ENCODE measurements at regions not wholly inside any gene's neighbourhood (a gene's known extent, or its start where the extent isn't known, plus 50 kb on each side); places are given as distances from the start of the nearest gene placed in this dataset.
"Not testable (repeated sequence)": the region's sequence is repeated elsewhere in the genome, so short reads cannot be mapped to it uniquely, and the experiment has no call there.

DNA sequence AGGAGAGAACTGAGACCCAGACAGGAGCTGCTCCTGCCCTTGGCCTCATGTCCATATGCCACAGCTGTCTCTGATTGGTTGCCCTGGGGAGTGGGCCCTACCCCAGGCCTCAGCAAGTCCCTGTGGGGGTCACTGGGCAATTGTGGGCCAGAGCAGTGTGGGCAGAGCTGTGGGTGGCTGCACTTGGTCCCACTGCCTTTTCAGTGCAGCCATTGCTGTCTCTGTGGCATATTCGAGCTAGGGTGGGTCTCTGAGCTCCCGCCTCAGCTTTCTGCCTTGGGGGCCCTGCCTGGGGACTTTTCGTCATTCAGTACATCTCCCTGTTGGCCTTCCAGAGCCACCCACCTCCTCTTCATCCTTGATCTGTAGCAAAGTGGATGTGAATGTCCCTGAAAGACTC is 69.8 kb upstream of the LRPAP1 start:
- Histone ChIP-seq H3K36me3 (ENCODE audit: insufficient read depth, low read length) (no peaks in the 10 kb centered on the region), H3K4me3 (ENCODE audit: low read length) (no peak overlapping the region), H3K9me3 (ENCODE audit: control insufficient read depth in 1 of 2, insufficient read depth in 1 of 2, low read length in 2 of 2) (peaks cover 0 to 31% of the 10 kb centered on the region in 2 experiments), H3K4me1 (ENCODE audit: insufficient read depth, low read length) (no peaks in the 10 kb centered on the region), H3K27ac (ENCODE audit: low read depth in 1 of 2, low read length in 2 of 2) (no peak overlapping the region), H3K27me3 (ENCODE audit: control insufficient read depth in 1 of 2, insufficient read depth in 2 of 2, low read length in 2 of 2) (no peaks in the 10 kb centered on the region)
- H3K4me3 Mint-ChIP-seq, result no peak overlapping the region
- ChIA-PET CTCF (no interaction called here), POLR2A (no interaction called here)
- H3K27ac Mint-ChIP-seq, result no peak overlapping the region
- H3K4me1 Mint-ChIP-seq (ENCODE audit: low read depth), result no peaks in the 10 kb centered on the region
- H3K27me3 Mint-ChIP-seq, result no peaks in the 10 kb centered on the region
- no peak for TF ChIP-seq CTCF (IDR thresholded peaks at IDR 0.05)
- H3K36me3 Mint-ChIP-seq (ENCODE audit: low read depth), result no peaks in the 10 kb centered on the region
- DNase-seq (no peak), ATAC-seq (ENCODE audit: poor library complexity) (no peak)
- intact Hi-C loops (cut with DNase I, micrococcal nuclease), result no loop called here
- no peaks in the 10 kb centered on the region for H3K9me3 Mint-ChIP-seq

DNA sequence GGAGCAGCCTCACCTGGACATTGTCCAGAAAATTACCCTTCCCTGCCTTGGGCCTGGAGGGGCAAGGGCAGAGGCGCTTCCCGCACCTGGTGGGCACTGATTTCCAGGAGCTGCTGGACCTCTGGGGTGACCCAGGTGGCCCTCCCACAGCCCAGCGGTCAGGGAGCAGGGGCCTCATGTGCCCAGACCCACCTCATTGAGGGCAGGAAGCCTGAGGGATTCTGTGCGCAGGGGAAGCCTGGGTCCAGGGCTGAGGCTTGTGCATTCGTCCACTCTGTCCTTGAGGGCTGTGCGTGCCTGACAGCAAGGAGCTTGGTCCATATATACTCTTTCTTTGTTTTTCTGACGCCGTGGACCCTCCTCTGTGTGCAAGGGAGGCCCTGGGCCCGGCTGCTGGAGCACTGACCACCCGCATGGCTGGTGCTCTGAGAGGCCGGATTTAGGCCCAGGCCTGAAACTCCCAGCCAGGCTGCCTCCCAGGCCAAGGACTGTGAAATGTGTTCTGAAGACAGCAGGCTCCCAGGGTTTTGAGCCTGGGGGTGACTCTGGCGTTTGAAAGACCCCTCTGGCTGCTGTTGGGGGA is 69.0 kb upstream of the LRPAP1 start:
- H3K9me3 Mint-ChIP-seq, result not testable (repeated sequence)

GRCh38 chr4:3599951-3600350 is 67.7 kb upstream of the LRPAP1 start:
- Histone ChIP-seq H3K36me3 (ENCODE audit: insufficient read depth, low read length) (no peaks in the 10 kb centered on the region), H3K27ac (ENCODE audit: low read depth in 1 of 2, low read length in 2 of 2) (no peak overlapping the region), H3K4me1 (ENCODE audit: insufficient read depth, low read length) (no peaks in the 10 kb centered on the region), H3K9me3 (ENCODE audit: control insufficient read depth in 1 of 2, insufficient read depth in 1 of 2, low read length in 2 of 2) (peaks cover 0 to 24% of the 10 kb centered on the region in 2 experiments), H3K4me3 (ENCODE audit: low read length) (no peak overlapping the region), H3K27me3 (ENCODE audit: control insufficient read depth in 1 of 2, insufficient read depth in 2 of 2, low read length in 2 of 2) (peaks cover 0 to 3% of the 10 kb centered on the region in 2 experiments)
- no peak for TF ChIP-seq CTCF (IDR thresholded peaks at IDR 0.05)
- intact Hi-C loops (cut with DNase I, micrococcal nuclease), result no loop called here
- no peak for DNase-seq
- ATAC-seq (ENCODE audit: poor library complexity), result no peak
- POLR2A ChIA-PET, result no interaction called here
- CTCF ChIA-PET, result no interaction called here
- Mint-ChIP-seq H3K4me1 (ENCODE audit: low read depth) (no peaks in the 10 kb centered on the region), H3K27me3 (peaks cover 15% of the 10 kb centered on the region), H3K4me3 (no peak overlapping the region), H3K9me3 (no peaks in the 10 kb centered on the region), H3K27ac (no peak overlapping the region), H3K36me3 (ENCODE audit: low read depth) (no peaks in the 10 kb centered on the region)

More for the DNA sequence above, 69.0 kb upstream of the LRPAP1 start:
- H3K27ac ChIP-seq (ENCODE audit: low read depth in 1 of 2, low read length in 2 of 2); ATAC-seq (ENCODE audit: poor library complexity); H3K4me3 Mint-ChIP-seq; H3K27me3 Mint-ChIP-seq; H3K4me1 Mint-ChIP-seq (ENCODE audit: low read depth); H3K36me3 Mint-ChIP-seq (ENCODE audit: low read depth); H3K27ac Mint-ChIP-seq; H3K36me3 ChIP-seq (ENCODE audit: insufficient read depth, low read length); H3K4me3 ChIP-seq (ENCODE audit: low read length); H3K27me3 ChIP-seq (ENCODE audit: control insufficient read depth in 1 of 2, insufficient read depth in 2 of 2, low read length in 2 of 2); intact Hi-C loops (cut with DNase I, micrococcal nuclease); CTCF ChIA-PET; DNase-seq; POLR2A ChIA-PET; H3K4me1 ChIP-seq (ENCODE audit: insufficient read depth, low read length): not testable (repeated sequence)
- peaks cover 0 to 31% of the 10 kb centered on the region in 2 experiments for H3K9me3 ChIP-seq (ENCODE audit: control insufficient read depth in 1 of 2, insufficient read depth in 1 of 2, low read length in 2 of 2)

DNA sequence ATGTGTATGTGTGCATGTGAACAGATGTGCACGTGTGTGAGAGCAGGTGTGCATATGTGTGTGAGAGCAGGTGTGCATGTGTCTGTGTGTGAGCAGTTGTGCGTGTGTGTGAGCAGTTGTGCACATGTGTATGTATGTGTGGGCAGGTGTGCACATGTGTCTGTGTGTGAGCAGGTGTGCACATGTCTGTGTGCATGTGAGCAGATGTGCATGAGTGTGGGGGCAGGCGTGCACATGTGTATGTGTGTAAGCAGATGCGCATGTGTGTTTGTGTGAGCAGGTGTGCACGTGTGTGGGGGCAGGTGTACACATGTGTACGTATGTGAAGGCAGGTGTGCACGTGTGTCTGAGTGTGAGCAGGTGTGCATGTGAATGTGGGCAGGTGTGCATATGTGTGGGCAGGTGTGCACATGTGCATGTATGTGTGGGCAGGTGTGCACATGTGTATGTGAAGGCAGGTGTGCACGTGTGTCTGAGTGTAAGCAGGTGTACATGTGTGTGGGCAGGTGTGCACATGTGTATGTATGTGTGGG is 66.5 kb upstream of the LRPAP1 start:
- TF ChIP-seq CTCF (IDR thresholded peaks at IDR 0.05), result no peak

DNA sequence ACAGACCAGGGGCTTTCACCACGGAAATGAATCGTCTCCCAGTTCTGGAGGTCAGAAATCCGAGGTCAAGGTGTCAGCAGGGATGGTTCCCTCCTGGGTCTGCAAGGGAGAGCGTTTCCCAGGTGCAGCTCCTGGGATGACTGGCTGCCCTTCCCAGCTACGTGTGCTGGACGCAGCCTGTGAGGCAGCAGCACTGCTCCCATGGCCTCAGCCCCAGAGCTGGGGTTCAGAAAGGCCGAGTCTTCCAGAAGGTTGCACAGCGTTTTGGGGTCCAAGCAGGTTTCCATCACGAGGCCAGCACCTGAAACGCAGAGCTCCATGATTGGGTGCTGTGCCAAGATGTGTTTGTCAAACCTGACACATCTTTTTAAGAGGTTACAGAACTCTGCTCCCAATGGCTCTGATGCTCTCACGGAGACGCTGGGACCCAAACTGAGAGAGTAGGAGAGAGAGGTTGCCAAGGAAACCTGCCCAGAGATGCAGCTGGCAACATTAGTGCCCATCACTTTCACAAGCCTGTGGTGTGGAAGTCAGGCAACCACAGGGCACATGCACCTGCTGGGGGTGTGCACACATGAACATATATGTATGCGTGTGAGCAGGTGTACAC is 65.8 kb upstream of the LRPAP1 start:
- intact Hi-C loops (cut with DNase I, micrococcal nuclease); H3K4me1 Mint-ChIP-seq (ENCODE audit: low read depth); ATAC-seq (ENCODE audit: poor library complexity); POLR2A ChIA-PET; H3K27me3 ChIP-seq (ENCODE audit: control insufficient read depth in 1 of 2, insufficient read depth in 2 of 2, low read length in 2 of 2); H3K27ac ChIP-seq (ENCODE audit: low read depth in 1 of 2, low read length in 2 of 2); H3K9me3 Mint-ChIP-seq; H3K36me3 Mint-ChIP-seq (ENCODE audit: low read depth); H3K27ac Mint-ChIP-seq; H3K4me3 ChIP-seq (ENCODE audit: low read length); H3K4me1 ChIP-seq (ENCODE audit: insufficient read depth, low read length); H3K4me3 Mint-ChIP-seq; DNase-seq; H3K36me3 ChIP-seq (ENCODE audit: insufficient read depth, low read length); CTCF ChIA-PET: not testable (repeated sequence)
- peaks cover 29% of the 10 kb centered on the region for H3K27me3 Mint-ChIP-seq
- H3K9me3 ChIP-seq (ENCODE audit: control insufficient read depth in 1 of 2, insufficient read depth in 1 of 2, low read length in 2 of 2), result peaks cover 0 to 24% of the 10 kb centered on the region in 2 experiments

More for the DNA sequence above, 66.5 kb upstream of the LRPAP1 start:
- H3K27me3 Mint-ChIP-seq, result peaks cover 22% of the 10 kb centered on the region
- H3K27me3 ChIP-seq (ENCODE audit: control insufficient read depth in 1 of 2, insufficient read depth in 2 of 2, low read length in 2 of 2), result peaks cover 0 to 3% of the 10 kb centered on the region in 2 experiments
- no peak overlapping the region for H3K4me3 Mint-ChIP-seq
- H3K9me3 ChIP-seq (ENCODE audit: control insufficient read depth in 1 of 2, insufficient read depth in 1 of 2, low read length in 2 of 2), result peaks cover 0 to 24% of the 10 kb centered on the region in 2 experiments
- H3K27ac ChIP-seq (ENCODE audit: low read depth in 1 of 2, low read length in 2 of 2), result no peak overlapping the region
- H3K36me3 Mint-ChIP-seq (ENCODE audit: low read depth), result no peaks in the 10 kb centered on the region
- no peaks in the 10 kb centered on the region for H3K4me1 ChIP-seq (ENCODE audit: insufficient read depth, low read length)
- no peaks in the 10 kb centered on the region for H3K36me3 ChIP-seq (ENCODE audit: insufficient read depth, low read length)
- ATAC-seq (ENCODE audit: poor library complexity), result no peak
- ChIA-PET POLR2A (no interaction called here), CTCF (no interaction called here)
- H3K27ac Mint-ChIP-seq, result no peak overlapping the region
- no peak overlapping the region for H3K4me3 ChIP-seq (ENCODE audit: low read length)
- H3K4me1 Mint-ChIP-seq (ENCODE audit: low read depth), result no peaks in the 10 kb centered on the region
- intact Hi-C loops (cut with DNase I, micrococcal nuclease), result no loop called here
- no peaks in the 10 kb centered on the region for H3K9me3 Mint-ChIP-seq
- DNase-seq, result no peak
